CD14-positive monocyte (primary cell): ENCODE measurements at regions not wholly inside any gene's neighbourhood (a gene's known extent, or its start where the extent isn't known, plus 50 kb on each side); places are given as distances from the start of the nearest gene placed in this dataset.
A peak's percentile ranks its signal among the peaks of the same experiment; 100 is the strongest.

Experiments
- DNase-seq, 3 donors: peaks; one replicate each; pipeline ENCODE4 v3.0.0-alpha.2; 2011 to 2022
- H2AFZ ChIP-seq: 2 replicates; pipeline ENCODE4 v1.6.0; 2012; ENCODE audit warnings: mild to moderate bottlenecking, low read depth, low read length, inconsistent platforms; ENCODE audit not compliant: insufficient read depth, poor library complexity, severe bottlenecking
- H3K27ac ChIP-seq, 2 donors: 1 replicate in 1 of 2; 2 replicates in 1 of 2; pipeline ENCODE4 v1.5.1; 2012 to 2013; ENCODE audit warnings: low read length in 2 of 2, control low read depth in 1 of 2, inconsistent platforms in 1 of 2, low read depth in 1 of 2, mild to moderate bottlenecking in 1 of 2
- H3K27me3 ChIP-seq, 2 donors: one replicate each; pipeline versions ENCODE4 v1.6.0 to v1.6.1; 2011 to 2013; ENCODE audit warnings: low read length in 2 of 2; ENCODE audit not compliant: control insufficient read depth in 2 of 2, insufficient read depth in 2 of 2
- H3K36me3 ChIP-seq, 2 donors: replicated peaks in 1 of 2; 1 replicate in 1 of 2; 2 replicates in 1 of 2; pipeline versions ENCODE4 v1.5.1 to v1.6.1; 2012 to 2013; ENCODE audit warnings: low read length in 2 of 2, control low read depth in 1 of 2, inconsistent platforms in 1 of 2, mild to moderate bottlenecking in 1 of 2; ENCODE audit not compliant: insufficient read depth in 2 of 2, control insufficient read depth in 1 of 2
- H3K4me1 ChIP-seq, 2 donors: 1 replicate in 1 of 2; 2 replicates in 1 of 2; pipeline versions ENCODE4 v1.5.1 to v1.6.1; 2012 to 2013; ENCODE audit warnings: low read length in 2 of 2, control low read depth in 1 of 2, inconsistent platforms in 1 of 2, mild to moderate bottlenecking in 1 of 2, moderate library complexity in 1 of 2; ENCODE audit not compliant: insufficient read depth in 2 of 2, control insufficient read depth in 1 of 2
- H3K4me2 ChIP-seq: replicated peaks from 2 replicates; pipeline ENCODE3; 2012; ENCODE audit warnings: low read length, moderate library complexity, mild to moderate bottlenecking; ENCODE audit not compliant: poor library complexity, severe bottlenecking; ENCODE audit errors: extremely low read depth
- H3K4me3 ChIP-seq, 3 experiments: fragments of 200-600 bp in 1 of 3; sonication (generic) in 1 of 3; replicated peaks in 1 of 3; 1 replicate in 2 of 3; 2 replicates in 1 of 3; pipeline ENCODE4 v1.5.1; 2011 to 2013; ENCODE audit warnings: low read length in 3 of 3, mild to moderate bottlenecking in 3 of 3, control low read depth in 2 of 3, low read depth in 2 of 3, inconsistent platforms in 1 of 3, moderate library complexity in 1 of 3
- H3K79me2 ChIP-seq: 2 replicates; pipeline ENCODE4 v1.6.0; 2012; ENCODE audit warnings: mild to moderate bottlenecking, control low read depth, inconsistent platforms, low read length, moderate library complexity; ENCODE audit not compliant: insufficient read depth
- H3K9ac ChIP-seq: 2 replicates; pipeline ENCODE4 v1.6.0; 2017; ENCODE audit warnings: low read length, mild to moderate bottlenecking; ENCODE audit not compliant: insufficient read depth, poor library complexity, severe bottlenecking
- H3K9me3 ChIP-seq, 2 donors: replicated peaks in 1 of 2; 1 replicate in 1 of 2; 2 replicates in 1 of 2; pipeline versions ENCODE4 v1.5.1 to v1.6.1; 2012 to 2013; ENCODE audit warnings: low read length in 2 of 2, control low read depth in 1 of 2; ENCODE audit not compliant: control insufficient read depth in 1 of 2, insufficient read depth in 1 of 2
- H4K20me1 ChIP-seq: 2 replicates; pipeline ENCODE4 v1.6.0; 2012; ENCODE audit warnings: mild to moderate bottlenecking, low read length, control low read depth, moderate library complexity; ENCODE audit not compliant: insufficient read depth
- H3K27ac Mint-ChIP-seq, 7 donors: one replicate each; pipeline ENCODE4 v1.8.0; 2020; ENCODE audit warnings: mild to moderate bottlenecking in 7 of 7, mixed read lengths in 7 of 7, moderate library complexity in 6 of 7, inconsistent platforms in 2 of 7
- H3K27me3 Mint-ChIP-seq, 3 donors: one replicate each; pipeline ENCODE4 v1.8.0; 2021 to 2022; ENCODE audit warnings: low read depth in 3 of 3, mild to moderate bottlenecking in 3 of 3, mixed read lengths in 3 of 3, moderate library complexity in 3 of 3, inconsistent platforms in 1 of 3
- H3K36me3 Mint-ChIP-seq, 2 donors: one replicate each; pipeline ENCODE4 v1.8.0; 2020; ENCODE audit warnings: mixed read lengths in 2 of 2, inconsistent platforms in 1 of 2, mild to moderate bottlenecking in 1 of 2
- H3K4me1 Mint-ChIP-seq: one replicate; pipeline ENCODE4 v1.8.0; 2020; ENCODE audit warnings: mild to moderate bottlenecking, mixed read lengths
- H3K4me3 Mint-ChIP-seq, 2 donors: one replicate each; pipeline ENCODE4 v1.8.0; 2020; ENCODE audit warnings: mild to moderate bottlenecking in 2 of 2, mixed read lengths in 2 of 2, moderate library complexity in 1 of 2
- H3K9me3 Mint-ChIP-seq, 7 donors: one replicate each; pipeline ENCODE4 v1.8.0; 2020 to 2022; ENCODE audit warnings: mixed read lengths in 7 of 7, mild to moderate bottlenecking in 6 of 7, moderate library complexity in 6 of 7, inconsistent platforms in 2 of 7
- WGBS: methylation state at CpG from one replicate; pipeline ENCODE4 v1.1.5; 2013; ENCODE audit warnings: missing lambda C conversion rate; ENCODE audit not compliant: insufficient coverage; 5-methylcytosine and 5-hydroxymethylcytosine counted together
- intact Hi-C, 2 donors: fragments of 100-400 bp; cut with micrococcal nuclease; formaldehyde crosslinking; loops; one replicate each; pipeline versions ENCODE4 v1.15.0 to v1.15.1; 2023
- TF ChIP-seq, protein P1 (sequence below): fragments of 200-600 bp; IDR thresholded peaks from one replicate; pipeline ENCODE4 v1.8.0; 2022; ENCODE audit warnings: antibody characterized with exemption, mild to moderate bottlenecking

DNA sequence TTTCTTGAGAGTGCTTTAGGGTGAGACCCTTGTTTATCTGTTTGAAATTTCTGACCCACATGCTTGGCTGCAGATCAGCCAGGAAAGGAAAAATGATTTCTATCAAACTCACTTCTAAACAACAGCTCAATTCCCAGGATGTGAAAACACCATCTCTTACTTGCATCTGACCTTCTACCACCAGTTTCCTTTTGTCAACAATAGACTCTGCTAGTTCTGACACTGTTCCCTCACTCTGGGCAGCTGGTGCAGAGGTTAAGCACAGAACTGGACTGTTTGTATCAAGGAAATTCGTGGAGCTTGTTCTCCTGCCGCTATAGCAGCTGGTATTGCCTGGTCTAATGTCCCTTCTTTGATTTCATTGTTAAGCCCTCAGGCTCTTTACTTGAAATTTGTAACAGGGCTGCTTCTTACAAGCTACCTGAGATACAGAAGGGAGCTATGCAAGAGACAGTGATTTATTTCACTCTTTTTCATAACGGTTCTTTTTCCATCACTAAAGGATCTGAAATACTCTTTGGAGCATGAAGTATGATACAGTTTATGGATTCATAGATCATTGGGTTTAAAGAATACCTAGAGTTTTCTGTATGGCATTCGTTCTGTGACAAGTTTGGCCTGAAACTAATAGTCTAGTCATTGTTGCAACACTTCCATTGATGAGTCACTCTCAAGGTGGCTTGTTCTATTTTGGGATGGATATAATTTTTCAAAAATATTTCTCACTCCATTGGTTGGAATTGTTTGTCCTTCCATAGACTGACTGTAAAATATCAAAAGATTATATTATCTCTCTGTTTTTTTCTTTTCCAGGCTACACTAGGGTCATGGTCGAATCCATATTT lies 178.2 kb upstream of the ZC3H12C start:
- H3K36me3 ChIP-seq, result no peaks in the 10 kb centered on the region
- no peak overlapping the region for H3K4me3 ChIP-seq
- peak in 1 of 3 donors; percentile 19 for DNase-seq
- H3K4me1 ChIP-seq, result no peaks in the 10 kb centered on the region
- H3K9me3 ChIP-seq, result no peaks in the 10 kb centered on the region
- Mint-ChIP-seq H3K36me3 (no peaks in the 10 kb centered on the region), H3K9me3 (peaks cover 0 to 16% (median 2%) of the 10 kb centered on the region in 7 donors), H3K27ac (peak overlapping the region in 1 of 7 donors; percentile 1), H3K27me3 (no peaks in the 10 kb centered on the region), H3K4me1 (peaks cover 6% of the 10 kb centered on the region), H3K4me3 (no peak overlapping the region)
- no peaks in the 10 kb centered on the region for H4K20me1 ChIP-seq
- H2AFZ ChIP-seq, result no peak overlapping the region
- H3K9ac ChIP-seq, result no peak overlapping the region
- no peak overlapping the region for H3K4me2 ChIP-seq
- 83% methylated on average over 1 of the region's 5 CpGs for WGBS
- TF ChIP-seq, protein P1, sequence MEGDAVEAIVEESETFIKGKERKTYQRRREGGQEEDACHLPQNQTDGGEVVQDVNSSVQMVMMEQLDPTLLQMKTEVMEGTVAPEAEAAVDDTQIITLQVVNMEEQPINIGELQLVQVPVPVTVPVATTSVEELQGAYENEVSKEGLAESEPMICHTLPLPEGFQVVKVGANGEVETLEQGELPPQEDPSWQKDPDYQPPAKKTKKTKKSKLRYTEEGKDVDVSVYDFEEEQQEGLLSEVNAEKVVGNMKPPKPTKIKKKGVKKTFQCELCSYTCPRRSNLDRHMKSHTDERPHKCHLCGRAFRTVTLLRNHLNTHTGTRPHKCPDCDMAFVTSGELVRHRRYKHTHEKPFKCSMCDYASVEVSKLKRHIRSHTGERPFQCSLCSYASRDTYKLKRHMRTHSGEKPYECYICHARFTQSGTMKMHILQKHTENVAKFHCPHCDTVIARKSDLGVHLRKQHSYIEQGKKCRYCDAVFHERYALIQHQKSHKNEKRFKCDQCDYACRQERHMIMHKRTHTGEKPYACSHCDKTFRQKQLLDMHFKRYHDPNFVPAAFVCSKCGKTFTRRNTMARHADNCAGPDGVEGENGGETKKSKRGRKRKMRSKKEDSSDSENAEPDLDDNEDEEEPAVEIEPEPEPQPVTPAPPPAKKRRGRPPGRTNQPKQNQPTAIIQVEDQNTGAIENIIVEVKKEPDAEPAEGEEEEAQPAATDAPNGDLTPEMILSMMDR, result no peak
- H3K27ac ChIP-seq, result no peak overlapping the region
- H3K27me3 ChIP-seq, result no peaks in the 10 kb centered on the region
- intact Hi-C loops, result no loop called here
- H3K79me2 ChIP-seq, result no peaks in the 10 kb centered on the region

DNA sequence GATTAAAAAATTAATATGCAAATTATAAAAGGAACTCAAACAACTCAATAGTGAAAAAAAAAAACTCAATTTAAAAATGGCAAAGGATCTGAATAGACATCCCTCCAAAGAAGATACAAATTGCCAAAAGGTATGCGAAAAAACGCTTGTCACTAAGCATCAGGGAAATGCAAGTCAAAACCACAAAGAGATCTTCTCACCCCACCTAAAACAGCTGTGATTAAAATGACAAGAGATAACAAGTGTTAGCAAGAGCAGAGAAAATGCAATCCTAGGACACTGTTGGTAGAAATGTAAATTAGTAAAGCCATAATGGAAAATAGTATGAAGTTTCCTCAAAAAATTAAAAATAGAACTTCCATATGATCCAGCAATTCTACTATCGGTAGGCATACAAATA lies 166.3 kb upstream of the ZC3H12C start:
- Histone ChIP-seq H3K4me3 (no peak overlapping the region), H3K36me3 (no peaks in the 10 kb centered on the region), H3K27ac (no peak overlapping the region), H3K9ac (no peak overlapping the region), H3K4me1 (no peaks in the 10 kb centered on the region), H3K9me3 (peaks cover 0 to 5% of the 10 kb centered on the region in 2 donors), H3K4me2 (no peak overlapping the region), H3K27me3 (no peaks in the 10 kb centered on the region), H2AFZ (no peak overlapping the region), H3K79me2 (no peaks in the 10 kb centered on the region), H4K20me1 (no peaks in the 10 kb centered on the region)
- peaks cover 0 to 2% (median 0%) of the 10 kb centered on the region in 3 donors for H3K27me3 Mint-ChIP-seq
- no peaks in the 10 kb centered on the region for H3K4me1 Mint-ChIP-seq
- H3K9me3 Mint-ChIP-seq, result peaks cover 1 to 9% (median 6%) of the 10 kb centered on the region in 7 donors
- no CpG with 5 or more reads among the region's 3 CpGs for WGBS
- H3K36me3 Mint-ChIP-seq, result no peaks in the 10 kb centered on the region
- no peak for DNase-seq
- intact Hi-C loops, result no loop called here
- TF ChIP-seq, protein P1, result no peak
- H3K27ac Mint-ChIP-seq, result no peak overlapping the region
- no peak overlapping the region for H3K4me3 Mint-ChIP-seq
